HG03432 (cell line): ENCODE measurements at regions not wholly inside any gene's neighbourhood (a gene's known extent, or its start where the extent isn't known, plus 50 kb on each side); places are given as distances from the start of the nearest gene placed in this dataset.

Experiments
- ATAC-seq: cut with Tn5 transposase; IDR thresholded peaks from one replicate; pipeline ENCODE4 v1.9.1; 2021; ENCODE audit warnings: mild to moderate bottlenecking, moderate library complexity; ENCODE audit not compliant: unreplicated experiment

GRCh38 chr6:103707596-103708325 is 1152.0 kb downstream of the HACE1 start:
- no peak for ATAC-seq

GRCh38 chr6:103699769-103700168 is 1160.0 kb downstream of the HACE1 start:
- no peak for ATAC-seq

DNA sequence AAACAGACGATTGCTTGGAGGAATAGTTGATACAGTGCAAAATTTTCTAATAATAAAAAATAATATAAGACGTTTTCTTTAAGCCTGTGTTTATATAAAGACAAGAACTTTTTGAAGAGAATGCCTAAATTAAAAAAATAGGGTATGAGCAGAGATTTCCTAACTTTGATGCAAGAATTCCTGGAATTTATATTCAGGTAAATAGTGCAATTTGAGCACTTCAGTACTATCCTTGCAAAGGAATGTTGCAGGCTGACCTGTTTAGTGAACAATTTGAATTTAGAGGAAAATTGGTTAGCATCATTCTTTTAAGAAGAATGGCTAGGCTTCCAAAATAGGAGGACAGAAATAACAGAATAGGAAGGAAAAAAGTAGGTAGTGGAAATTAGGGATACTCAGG is 1172.3 kb downstream of the HACE1 start:
- no peak for ATAC-seq

DNA sequence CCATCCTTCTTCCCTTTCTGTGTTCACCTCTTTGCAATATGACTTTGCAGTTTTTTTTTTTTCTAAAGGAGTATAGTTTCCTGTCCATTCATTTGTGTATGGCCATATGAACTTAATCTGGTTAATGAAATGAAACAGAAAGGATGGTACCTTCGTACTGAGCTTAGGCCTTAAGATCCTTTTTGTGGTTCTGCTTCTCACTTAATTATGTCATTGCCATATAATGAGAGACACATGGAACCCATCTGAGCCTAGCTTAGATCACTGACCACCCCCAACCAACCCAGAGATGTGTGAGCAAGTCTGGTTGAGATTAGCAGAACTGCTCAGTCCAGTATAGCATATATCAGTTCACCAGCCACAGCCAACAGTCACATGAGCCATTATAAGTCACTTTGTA is 1179.6 kb downstream of the HACE1 start:
- ATAC-seq = no peak

DNA sequence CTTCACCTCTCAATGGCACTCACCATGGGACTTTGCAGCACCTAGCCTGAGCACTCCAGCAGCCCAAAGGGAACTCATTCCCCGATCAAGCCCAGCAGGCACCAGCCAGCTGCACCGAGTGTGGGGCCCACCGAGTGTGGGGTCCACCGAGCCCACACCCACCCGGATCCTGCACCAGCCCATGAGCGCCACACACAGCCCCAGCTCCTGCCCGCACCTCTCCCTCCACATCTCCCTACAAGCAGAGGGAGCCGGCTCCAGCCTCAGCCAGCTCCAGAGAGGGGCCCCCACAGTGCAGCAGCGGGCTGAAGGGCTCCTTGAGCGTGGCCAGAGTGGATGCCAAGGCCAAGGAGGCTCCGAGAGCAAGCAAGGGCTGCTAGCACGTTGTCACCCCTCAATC is 1182.4 kb downstream of the HACE1 start:
- no peak for ATAC-seq

DNA sequence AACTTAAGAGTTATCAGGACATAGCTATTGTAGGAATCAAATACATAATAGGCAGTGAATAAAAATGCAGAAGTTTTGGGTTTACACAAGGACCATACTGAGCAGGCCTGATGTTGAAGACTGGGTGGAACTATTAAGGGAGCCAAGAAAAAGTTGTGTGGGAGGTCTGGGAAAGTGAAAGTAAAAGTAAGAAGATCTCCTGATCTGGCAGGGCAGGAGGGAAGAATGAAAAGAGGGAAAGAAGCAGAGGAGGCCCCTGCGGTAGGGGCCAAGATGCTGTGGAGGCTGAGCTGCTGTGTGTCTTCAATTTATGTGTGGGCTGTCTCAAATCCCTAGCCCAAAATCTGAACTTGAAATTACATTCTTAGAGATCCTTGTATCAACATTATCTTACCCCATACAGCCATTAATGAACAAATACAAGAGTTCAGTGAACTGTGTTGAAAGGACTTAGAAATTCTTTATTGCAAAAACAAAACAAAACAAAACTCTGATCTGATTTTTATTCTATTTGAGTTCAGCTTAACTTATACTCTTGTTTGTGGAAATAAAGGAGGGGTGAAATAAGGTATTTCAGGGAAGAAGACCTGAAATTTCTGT is 1183.8 kb downstream of the HACE1 start:
- ATAC-seq = no peak

- no peak for ATAC-seq
Measured at GRCh38 chr6:103674790-103675189, 1184.9 kb downstream of the HACE1 start.

DNA sequence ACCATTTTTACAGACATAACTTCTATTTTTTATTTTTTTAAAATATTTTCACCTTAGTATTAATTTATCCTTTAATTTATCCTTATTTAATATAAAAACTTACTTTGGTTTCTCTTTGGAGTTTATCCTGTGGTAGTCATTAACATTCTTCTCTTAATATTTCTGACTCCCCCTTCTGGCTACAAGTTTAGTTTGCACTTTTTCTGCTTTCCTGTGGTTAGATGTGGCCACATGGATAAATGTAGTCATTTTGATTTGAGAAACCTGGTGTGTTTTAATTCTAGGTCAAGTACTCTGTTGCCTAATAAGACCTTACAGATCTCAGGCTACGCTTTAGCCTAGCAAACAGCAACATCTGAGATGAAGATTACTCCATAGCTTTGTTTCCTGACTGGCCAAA is 1187.5 kb downstream of the HACE1 start:
- ATAC-seq = no peak

- no peak for ATAC-seq
Measured at GRCh38 chr6:103629613-103630012, 1230.1 kb downstream of the HACE1 start.

DNA sequence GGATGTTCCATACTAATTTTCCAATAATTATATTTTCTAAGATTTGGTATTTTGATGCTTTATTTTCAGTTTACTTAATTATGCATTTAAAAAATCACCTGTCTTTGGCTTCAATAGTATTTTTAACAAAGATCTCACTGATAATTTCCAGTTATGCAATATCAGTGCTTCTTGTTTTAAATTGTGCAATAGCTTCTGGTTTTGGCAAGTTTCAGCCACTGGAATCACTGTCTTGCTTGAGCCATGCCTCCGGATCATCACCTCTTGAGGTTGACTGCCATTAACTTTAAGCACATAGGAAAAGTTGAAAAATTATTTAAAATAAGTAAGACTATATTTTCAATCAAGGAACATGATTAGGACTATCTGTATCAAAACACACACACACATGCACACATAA is 1242.1 kb downstream of the HACE1 start:
- ATAC-seq = no peak

DNA sequence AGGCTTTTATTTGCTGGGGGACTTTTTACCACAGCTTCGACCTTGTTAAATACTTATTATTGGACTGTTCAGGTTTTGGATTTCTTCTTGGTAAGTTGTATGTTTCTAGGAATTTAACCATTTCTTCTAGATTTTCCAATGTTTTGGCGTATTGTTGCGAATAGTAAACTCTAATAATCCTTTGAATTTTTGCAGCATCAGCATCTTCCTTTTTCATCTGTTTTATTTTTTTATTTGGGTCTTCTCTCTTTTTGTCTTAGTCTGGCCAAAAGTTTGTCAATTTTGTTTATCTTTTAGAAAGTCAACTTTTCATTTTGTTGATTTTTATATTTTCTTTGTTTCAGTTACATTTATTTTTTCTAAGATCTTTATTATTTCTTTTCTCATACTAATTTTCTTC is 1272.0 kb downstream of the HACE1 start:
- ATAC-seq = no peak

DNA sequence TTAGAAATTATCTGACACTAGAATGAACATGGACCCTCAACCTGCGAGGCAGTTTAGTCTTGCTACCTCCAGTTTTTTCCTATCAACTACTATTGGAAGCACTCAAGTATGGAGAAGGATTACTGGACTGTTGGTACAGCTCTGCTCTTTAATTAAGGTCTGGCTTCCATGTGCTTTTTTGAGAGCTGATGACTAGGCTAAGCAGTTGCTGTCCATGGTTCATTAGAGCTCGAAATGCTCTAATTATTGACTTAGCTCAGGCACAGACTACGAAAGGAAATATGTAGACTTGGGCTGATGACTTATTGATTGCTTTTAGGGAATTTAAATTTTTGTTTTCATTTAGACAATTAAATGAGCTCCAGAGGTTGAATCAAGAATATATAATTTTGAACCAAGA is 1281.6 kb downstream of the HACE1 start:
- no peak for ATAC-seq

GRCh38 chr6:103570431-103570830 is 1289.3 kb downstream of the HACE1 start:
- ATAC-seq = no peak

- no peak for ATAC-seq
Measured at GRCh38 chr6:103554911-103555310, 1304.8 kb downstream of the HACE1 start.

DNA sequence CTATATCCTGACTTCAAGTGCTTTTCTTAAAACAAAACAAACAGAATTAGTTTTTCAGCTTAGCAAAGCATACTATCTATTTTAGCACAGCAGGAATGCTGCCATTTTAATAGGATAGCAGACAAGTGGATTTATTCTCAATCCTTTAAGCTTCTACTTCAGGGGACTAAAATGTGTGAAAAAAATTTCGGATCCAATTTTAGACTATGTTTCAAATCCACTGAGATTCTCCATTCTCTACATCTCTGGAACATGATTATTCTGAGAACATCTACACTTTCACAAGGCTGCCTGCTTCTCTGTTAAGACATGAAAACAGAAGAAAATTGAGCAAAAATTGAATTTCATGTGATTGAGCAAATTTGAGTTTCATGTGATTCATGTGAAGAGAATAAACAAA is 1321.3 kb downstream of the HACE1 start:
- ATAC-seq = no peak

DNA sequence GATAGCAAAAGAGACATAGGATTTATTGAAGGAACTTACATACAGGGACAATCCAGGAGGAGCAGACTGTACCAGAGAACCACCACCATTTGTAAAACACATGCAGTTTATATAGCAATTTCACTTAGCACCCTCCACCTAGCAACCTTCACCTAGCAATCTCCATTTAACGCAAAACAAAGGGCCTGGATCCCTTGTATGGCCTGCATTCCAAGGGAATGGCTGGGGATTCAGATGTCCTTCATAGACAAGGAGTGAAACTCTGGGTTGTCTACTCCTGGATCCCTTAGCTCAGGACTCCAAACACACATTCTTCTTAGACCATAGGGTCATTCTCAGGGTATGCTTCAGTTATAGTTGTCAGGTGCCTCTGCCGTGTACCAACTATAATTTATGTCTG is 1324.9 kb downstream of the HACE1 start:
- ATAC-seq = no peak

DNA sequence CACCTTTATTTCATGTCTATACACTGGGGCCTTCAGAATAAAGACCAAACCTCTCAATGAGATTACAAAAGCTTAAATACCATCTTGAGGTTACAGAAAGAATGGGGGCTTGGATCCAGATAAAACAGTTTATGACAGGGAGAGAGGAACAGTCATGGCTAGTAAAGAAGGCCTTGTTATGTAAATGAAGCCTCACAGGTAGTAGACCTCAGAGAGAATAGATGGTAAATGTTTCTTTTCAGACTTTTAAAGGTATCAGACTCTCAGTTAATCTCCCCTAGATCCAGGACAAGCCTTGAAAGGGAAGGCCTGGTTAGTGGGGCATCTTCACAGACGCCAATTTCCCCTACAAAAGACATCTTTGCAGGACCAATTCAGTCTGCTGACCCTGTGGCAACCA is 1325.6 kb downstream of the HACE1 start:
- ATAC-seq = no peak

DNA sequence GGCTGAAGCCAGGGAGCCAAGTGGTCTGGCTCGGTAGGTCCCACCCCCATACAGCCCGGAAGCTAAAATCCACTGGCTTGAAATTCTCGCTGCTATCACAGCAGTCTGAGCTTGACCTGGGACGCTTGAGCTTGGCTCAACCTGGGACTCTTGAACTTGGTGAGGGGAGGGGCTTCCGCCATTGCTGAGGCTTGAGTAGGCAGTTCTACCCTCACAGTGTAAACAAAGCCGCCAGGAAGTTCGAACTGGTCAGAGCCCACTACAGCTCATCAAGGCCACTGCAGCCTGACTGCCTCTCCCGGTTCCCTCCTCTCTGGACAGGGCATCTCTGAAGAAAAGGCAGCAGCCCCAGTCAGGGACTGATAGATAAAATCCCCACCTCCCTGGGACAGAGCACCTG is 1337.7 kb downstream of the HACE1 start:
- ATAC-seq = no peak

DNA sequence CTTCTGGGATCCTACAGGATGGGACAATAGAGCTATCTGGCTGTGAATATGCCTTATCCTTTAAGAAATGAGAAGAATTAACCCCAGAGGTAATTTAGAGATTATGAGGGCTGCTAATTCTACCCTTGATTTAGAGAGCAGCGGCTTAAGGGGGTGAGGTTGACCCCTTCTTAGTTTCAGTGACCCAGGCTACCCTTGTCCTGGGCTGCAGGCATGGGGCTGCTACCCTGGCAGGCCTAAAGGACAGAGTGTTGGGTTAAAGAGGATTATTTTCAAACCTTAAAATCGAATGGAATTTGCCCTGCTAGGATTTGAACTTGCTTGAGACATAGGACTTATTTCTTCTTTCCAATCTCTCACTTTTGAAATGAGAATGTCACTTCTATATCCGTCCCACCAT is 1343.4 kb downstream of the HACE1 start:
- ATAC-seq = no peak

- ATAC-seq = no peak
Measured at GRCh38 chr6:103507052-103507451, 1352.7 kb downstream of the HACE1 start.

GRCh38 chr6:103505155-103505518 is 1354.6 kb downstream of the HACE1 start:
- ATAC-seq = no peak

- no peak for ATAC-seq
Measured at GRCh38 chr6:103504501-103505154, 1355.1 kb downstream of the HACE1 start.
